ENCODE measurements at regions not wholly inside any gene's neighbourhood (a gene's known extent, or its start where the extent isn't known, plus 50 kb on each side); places are given as distances from the start of the nearest gene placed in this dataset.

DNA sequence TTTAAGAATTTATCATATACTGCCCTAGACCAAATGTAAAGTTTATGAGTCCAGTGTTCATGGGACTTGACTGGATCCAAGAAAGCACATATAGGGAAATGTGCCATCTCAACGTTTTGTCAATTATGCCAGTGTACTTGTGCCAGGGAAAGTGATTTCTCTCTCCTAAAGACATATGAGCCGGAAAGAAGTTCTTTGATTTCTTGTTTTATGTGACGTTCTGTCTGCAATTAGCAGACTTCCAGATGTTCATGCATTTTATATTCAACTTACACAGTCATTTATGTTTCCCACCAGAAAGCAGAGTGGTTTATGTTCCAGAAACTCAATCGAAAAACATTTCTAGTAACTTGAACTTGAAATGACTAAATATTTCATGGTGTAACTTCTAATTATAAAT, 203.8 kb downstream of the FAM170A start:
- H2AFZ ChIP-seq (replicated peaks; ENCODE audit: low read length, poor library complexity): no peak overlapping the region
- no peaks in the 10 kb centered on the region for H3K4me1 ChIP-seq (ENCODE audit: control insufficient read depth, insufficient read depth, low read length)
- no peak overlapping the region for H3K27ac ChIP-seq (ENCODE audit: insufficient read depth, low read length)
- no peaks in the 10 kb centered on the region for H3K79me1 ChIP-seq (ENCODE audit: low read depth in 1 of 2, low read length in 2 of 2)
- no peak overlapping the region for H4K8ac ChIP-seq (ENCODE audit: low read depth in 2 of 2, low read length in 2 of 2)
- no peak overlapping the region for H2AK5ac ChIP-seq (ENCODE audit: low read depth, low read length)
- in situ Hi-C loops (cut with MboI; ENCODE audit: low sequenced_read_pairs) (no loop called here), intact Hi-C loops (cut with micrococcal nuclease) (no loop called here), dilution Hi-C loops (cut with HindIII; ENCODE audit: low sequenced_read_pairs, unreplicated experiment) (no loop called here)
- H3K23ac ChIP-seq (ENCODE audit: low read depth, low read length): no peak overlapping the region
- H3K36me3 ChIP-seq (ENCODE audit: control insufficient read depth, insufficient read depth, low read length): no peaks in the 10 kb centered on the region
- ATAC-seq (ENCODE audit: low read depth): no peak
- H3K18ac ChIP-seq (ENCODE audit: low read depth, low read length): no peak overlapping the region
- H3K4ac ChIP-seq (ENCODE audit: low read depth, low read length): no peak overlapping the region
- no peak overlapping the region for H2BK15ac ChIP-seq (ENCODE audit: low read depth, low read length)
- H3K4me3 ChIP-seq (ENCODE audit: insufficient read depth, low read depth, low read length): no peak overlapping the region
- no peak overlapping the region for H3K14ac ChIP-seq (replicated peaks; ENCODE audit: low read depth, low read length)
- no peak for DNase-seq
- H3K9ac ChIP-seq (ENCODE audit: low read depth, low read length): no peak overlapping the region
- no peaks in the 10 kb centered on the region for H3K9me1 ChIP-seq (ENCODE audit: insufficient read depth, low read length)
- 20% methylated on average over 1 of the region's 4 CpGs; no CpG with 5 or more reads in 1 of the 2 experiments for WGBS, 2 experiments (ENCODE audit: extremely low coverage in 2 of 2, insufficient read length in 1 of 2)
- H3K9me3 ChIP-seq (ENCODE audit: control insufficient read depth, insufficient read depth, low read length): no peaks in the 10 kb centered on the region
- H4K20me1 ChIP-seq (ENCODE audit: insufficient read depth, low read length): no peaks in the 10 kb centered on the region
- no peak for TF ChIP-seq RFX5 (IDR thresholded peaks at IDR 0.05; ENCODE audit: low read depth, low read length)
- TF ChIP-seq ELK1 (IDR thresholded peaks at IDR 0.05; ENCODE audit: borderline replicate concordance, low read depth, low read length): no peak
- no peak for TF ChIP-seq POLR2A (IDR thresholded peaks at IDR 0.05; ENCODE audit: low read depth, low read length)
- TF ChIP-seq RCOR1 (IDR thresholded peaks at IDR 0.05; ENCODE audit: insufficient replicate concordance, low read length): no peak
- no peak for TF ChIP-seq NFE2L2 (IDR thresholded peaks at IDR 0.05; ENCODE audit: low read depth, low read length)
- TF ChIP-seq MAFK (IDR thresholded peaks at IDR 0.05; ENCODE audit: low read depth, low read length): no peak
- H2BK5ac ChIP-seq (ENCODE audit: low read depth, low read length, poor library complexity, severe bottlenecking): no peak overlapping the region
- no peak overlapping the region for H3K4me2 ChIP-seq (ENCODE audit: low read depth, low read length)
- no peak overlapping the region for H2BK120ac ChIP-seq (ENCODE audit: low read depth, low read length)
- no TSS peak for BruUV-seq (replicated peaks)
- H4K5ac ChIP-seq (ENCODE audit: low read depth, low read length): no peak overlapping the region
- H2AK9ac ChIP-seq (replicated peaks; ENCODE audit: low read depth, low read length, poor library complexity): no peak overlapping the region
- ChIA-PET POLR2A (ENCODE audit: unreplicated experiment) (no interaction called here), CTCF (no interaction called here)
- no peak overlapping the region for H2BK20ac ChIP-seq (ENCODE audit: low read depth, low read length)
- H3K27me3 ChIP-seq (ENCODE audit: control insufficient read depth, insufficient read depth, low read length): no peaks in the 10 kb centered on the region
- no peak overlapping the region for H3K56ac ChIP-seq (ENCODE audit: extremely low read depth, insufficient read depth, low read length)
- no peak overlapping the region for H4K91ac ChIP-seq (ENCODE audit: insufficient read depth, low read depth, low read length)
